Suppressor macrophage treated with lipopolysaccharide for 4 hours (primary cell): ENCODE measurements at regions not wholly inside any gene's neighbourhood (a gene's known extent, or its start where the extent isn't known, plus 50 kb on each side); places are given as distances from the start of the nearest gene placed in this dataset.

Experiments used
- DNase-seq: peaks from one replicate; pipeline ENCODE4 v3.0.0-alpha.2; 2020

GRCh38 chr2:207236156-207236935 is 70.6 kb upstream of the KLF7 start:
- peak; percentile 81 for DNase-seq

GRCh38 chr2:207238831-207239701 is 73.3 kb upstream of the KLF7 start:
- DNase-seq: peak; percentile 92

GRCh38 chr2:207239754-207240494 is 74.2 kb upstream of the KLF7 start:
- DNase-seq: no peak

- no peak for DNase-seq
Observed at GRCh38 chr2:207240649-207241048, 74.9 kb upstream of the KLF7 start.

GRCh38 chr2:207241198-207241597 is 75.5 kb upstream of the KLF7 start:
- peak; percentile 59 for DNase-seq

GRCh38 chr2:207243601-207244000 is 77.9 kb upstream of the KLF7 start:
- DNase-seq: no peak

- no peak for DNase-seq
Observed at GRCh38 chr2:207244971-207245925, 79.5 kb upstream of the KLF7 start.

- no peak for DNase-seq
Observed at GRCh38 chr2:207248702-207249377, 83.1 kb upstream of the KLF7 start.

GRCh38 chr2:207251022-207251421 is 85.3 kb upstream of the KLF7 start:
- DNase-seq: no peak

GRCh38 chr2:207251573-207252192 is 85.9 kb upstream of the KLF7 start:
- DNase-seq: no peak

GRCh38 chr2:207252416-207252815 is 86.7 kb upstream of the KLF7 start:
- DNase-seq: no peak

GRCh38 chr2:207252979-207253645 is 87.4 kb upstream of the KLF7 start:
- DNase-seq: no peak

- no peak for DNase-seq
Observed at GRCh38 chr2:207253666-207254345, 88.1 kb upstream of the KLF7 start.

GRCh38 chr2:207254591-207255464 is 89.1 kb upstream of the KLF7 start:
- DNase-seq: peak; percentile 58

- DNase-seq: no peak
Observed at GRCh38 chr2:207255565-207256470, 90.1 kb upstream of the KLF7 start.

GRCh38 chr2:207256476-207257207 is 90.9 kb upstream of the KLF7 start:
- DNase-seq: no peak
